GM12865 (cell line): ENCODE measurements at regions not wholly inside any gene's neighbourhood (a gene's known extent, or its start where the extent isn't known, plus 50 kb on each side); places are given as distances from the start of the nearest gene placed in this dataset.

Experiments
- DNase-seq: peaks from one replicate; pipeline ENCODE4 v3.0.0; 2010; ENCODE audit warnings: low read depth
- H3K4me3 ChIP-seq: 2 replicates; pipeline ENCODE4 v1.5.1; 2011; ENCODE audit warnings: mild to moderate bottlenecking, low read depth, low read length, control low read depth
- CTCF ChIP-seq: IDR thresholded peaks from 2 replicates; pipeline ENCODE4 v1.5.1; 2011; ENCODE audit warnings: low read length, control low read depth, low read depth, inconsistent platforms; ENCODE audit not compliant: insufficient read depth; ENCODE audit errors: missing control alignments

DNA sequence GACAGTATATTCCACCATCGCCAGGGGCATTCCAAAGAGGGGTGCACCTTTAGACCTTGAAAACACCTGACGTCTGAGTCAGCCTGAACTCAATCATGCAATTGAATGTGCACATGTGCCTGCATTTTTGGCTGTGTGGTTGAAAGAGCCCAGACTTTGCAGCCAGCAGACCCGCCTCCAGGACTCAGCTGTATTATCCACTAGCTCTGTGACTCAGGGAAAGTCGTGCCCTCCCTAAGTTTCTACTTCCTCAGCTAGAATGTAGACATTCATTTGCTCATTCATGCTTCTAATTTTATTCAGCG, 94.2 kb downstream of the LRRC30 start:
- TF ChIP-seq CTCF = no peak
- no peak overlapping the region for H3K4me3 ChIP-seq
- no peak for DNase-seq

GRCh38 chr18:7329016-7329415, 98.1 kb downstream of the LRRC30 start:
- no peak overlapping the region for H3K4me3 ChIP-seq
- no peak for TF ChIP-seq CTCF
- DNase-seq = no peak

- no peak for TF ChIP-seq CTCF
- no peak overlapping the region for H3K4me3 ChIP-seq
- no peak for DNase-seq
Measured at GRCh38 chr18:7332452-7332851, 101.6 kb downstream of the LRRC30 start.

GRCh38 chr18:7333025-7333562, 102.2 kb downstream of the LRRC30 start:
- H3K4me3 ChIP-seq = no peak overlapping the region
- no peak for TF ChIP-seq CTCF
- no peak for DNase-seq

DNA sequence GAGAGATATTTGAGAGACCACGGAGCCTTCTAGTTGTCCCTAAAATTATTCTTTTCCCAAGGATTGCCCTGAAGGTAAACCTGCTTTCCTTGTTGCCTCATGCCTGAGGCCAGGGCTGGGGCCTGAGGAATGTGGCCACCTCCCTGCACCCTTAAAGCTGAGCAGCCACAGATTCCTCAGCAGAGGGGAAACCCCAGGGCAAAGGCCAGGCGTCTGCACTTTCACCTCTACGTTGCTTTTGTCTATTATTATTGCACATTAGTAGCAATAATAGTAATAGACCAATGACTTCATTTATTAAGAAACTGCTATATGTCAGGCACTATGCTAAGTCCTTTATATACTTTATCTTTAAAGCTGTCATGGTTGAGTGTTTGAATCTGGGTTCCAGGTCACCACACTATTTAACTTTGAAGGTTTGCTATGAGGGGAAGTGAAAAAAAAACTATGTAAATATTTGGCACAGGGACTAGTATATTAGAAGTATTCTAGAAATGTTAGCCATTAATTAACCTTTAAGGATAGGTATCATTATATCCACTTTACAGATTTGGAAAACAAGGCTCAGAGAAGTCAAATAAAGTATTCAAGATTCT, 104.2 kb downstream of the LRRC30 start:
- no peak overlapping the region for H3K4me3 ChIP-seq
- no peak for DNase-seq
- no peak for TF ChIP-seq CTCF

- H3K4me3 ChIP-seq = no peak overlapping the region
- DNase-seq = no peak
- TF ChIP-seq CTCF = no peak
Measured at GRCh38 chr18:7336623-7337022, 105.7 kb downstream of the LRRC30 start.

DNA sequence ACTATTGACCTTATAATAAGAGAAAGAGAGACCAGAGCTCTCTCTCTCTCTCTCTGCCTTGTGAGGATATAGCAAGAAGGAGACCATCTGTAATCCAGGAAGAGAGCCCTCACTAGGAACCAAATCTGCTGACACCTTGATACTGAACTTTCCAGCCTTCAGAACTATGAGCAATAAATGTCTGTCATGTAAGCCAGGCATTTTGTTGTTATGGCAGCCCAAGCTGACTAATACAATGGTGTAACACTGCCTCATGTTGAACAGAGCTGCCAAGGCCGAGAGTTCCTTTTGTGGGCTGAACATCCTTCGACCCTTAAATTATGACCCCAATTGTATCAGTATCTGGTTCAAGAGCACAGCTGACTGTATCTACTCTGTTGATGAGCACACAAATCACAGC, 108.0 kb downstream of the LRRC30 start:
- DNase-seq = no peak
- TF ChIP-seq CTCF = no peak
- H3K4me3 ChIP-seq = no peak overlapping the region
